Epithelial cell of proximal tubule (primary cell): ENCODE measurements at regions not wholly inside any gene's neighbourhood (a gene's known extent, or its start where the extent isn't known, plus 50 kb on each side); places are given as distances from the start of the nearest gene placed in this dataset.

Experiments
- DNase-seq: peaks from one replicate; pipeline ENCODE4 v3.0.0-alpha.2; 2011; ENCODE audit warnings: low read depth
- H3K4me3 ChIP-seq: 2 replicates; pipeline ENCODE4 v1.5.1; 2011; ENCODE audit warnings: low read depth, mild to moderate bottlenecking, low read length
- TF ChIP-seq, protein P1 (sequence below): conservative IDR thresholded peaks from 2 replicates; pipeline ENCODE4 v1.5.1; 2012; ENCODE audit warnings: low read depth, mild to moderate bottlenecking, low read length

DNA sequence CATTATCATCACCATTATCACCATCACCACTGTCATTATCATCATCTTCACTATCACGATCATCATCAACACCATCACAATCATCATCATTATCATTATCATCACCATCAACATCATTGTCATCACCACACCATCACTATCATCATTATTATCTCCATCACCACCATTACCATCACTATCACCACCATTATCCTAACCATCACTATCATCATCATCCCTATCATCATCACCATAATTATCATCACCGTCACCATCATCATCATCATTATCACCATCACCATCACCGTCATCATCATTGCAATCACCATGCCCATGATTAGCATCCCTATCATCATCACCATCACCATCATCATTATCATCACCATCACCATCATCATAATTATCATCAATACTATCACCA lies 311.9 kb downstream of the IRX2 start:
- H3K4me3 ChIP-seq = no peak overlapping the region
- DNase-seq = no peak
- TF ChIP-seq, protein P1, sequence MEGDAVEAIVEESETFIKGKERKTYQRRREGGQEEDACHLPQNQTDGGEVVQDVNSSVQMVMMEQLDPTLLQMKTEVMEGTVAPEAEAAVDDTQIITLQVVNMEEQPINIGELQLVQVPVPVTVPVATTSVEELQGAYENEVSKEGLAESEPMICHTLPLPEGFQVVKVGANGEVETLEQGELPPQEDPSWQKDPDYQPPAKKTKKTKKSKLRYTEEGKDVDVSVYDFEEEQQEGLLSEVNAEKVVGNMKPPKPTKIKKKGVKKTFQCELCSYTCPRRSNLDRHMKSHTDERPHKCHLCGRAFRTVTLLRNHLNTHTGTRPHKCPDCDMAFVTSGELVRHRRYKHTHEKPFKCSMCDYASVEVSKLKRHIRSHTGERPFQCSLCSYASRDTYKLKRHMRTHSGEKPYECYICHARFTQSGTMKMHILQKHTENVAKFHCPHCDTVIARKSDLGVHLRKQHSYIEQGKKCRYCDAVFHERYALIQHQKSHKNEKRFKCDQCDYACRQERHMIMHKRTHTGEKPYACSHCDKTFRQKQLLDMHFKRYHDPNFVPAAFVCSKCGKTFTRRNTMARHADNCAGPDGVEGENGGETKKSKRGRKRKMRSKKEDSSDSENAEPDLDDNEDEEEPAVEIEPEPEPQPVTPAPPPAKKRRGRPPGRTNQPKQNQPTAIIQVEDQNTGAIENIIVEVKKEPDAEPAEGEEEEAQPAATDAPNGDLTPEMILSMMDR = no peak

DNA sequence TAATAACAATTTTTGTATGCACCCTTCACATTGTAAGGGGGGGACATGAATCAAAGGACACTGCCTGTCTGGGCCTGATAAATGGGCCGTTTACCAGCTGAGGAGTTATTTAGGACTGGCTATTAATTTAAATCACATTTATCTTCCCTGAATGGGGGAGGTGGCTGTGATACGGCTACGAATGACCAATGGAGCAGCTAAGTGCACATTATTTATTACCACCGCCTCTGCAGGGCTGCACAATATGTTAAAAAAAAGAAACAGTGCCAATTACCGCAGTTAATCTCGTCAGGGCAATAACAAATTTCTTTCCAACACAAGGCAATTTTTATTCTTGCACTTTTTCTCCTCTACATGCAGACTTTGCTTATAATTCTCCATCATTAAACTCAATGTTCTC lies 318.4 kb downstream of the IRX2 start:
- DNase-seq = no peak
- TF ChIP-seq, protein P1 = no peak
- no peak overlapping the region for H3K4me3 ChIP-seq

- TF ChIP-seq, protein P1 = no peak
- no peak overlapping the region for H3K4me3 ChIP-seq
- DNase-seq = no peak
Observed at GRCh38 chr5:2432076-2432920, 319.2 kb downstream of the IRX2 start.

GRCh38 chr5:2430606-2431005 lies 320.9 kb downstream of the IRX2 start:
- no peak for DNase-seq

GRCh38 chr5:2427983-2428382 lies 323.5 kb downstream of the IRX2 start:
- no peak for DNase-seq
- no peak overlapping the region for H3K4me3 ChIP-seq
- TF ChIP-seq, protein P1 = no peak

More at GRCh38 chr5:2430606-2431005, 320.9 kb downstream of the IRX2 start:
- H3K4me3 ChIP-seq = no peak overlapping the region
- TF ChIP-seq, protein P1 = no peak

DNA sequence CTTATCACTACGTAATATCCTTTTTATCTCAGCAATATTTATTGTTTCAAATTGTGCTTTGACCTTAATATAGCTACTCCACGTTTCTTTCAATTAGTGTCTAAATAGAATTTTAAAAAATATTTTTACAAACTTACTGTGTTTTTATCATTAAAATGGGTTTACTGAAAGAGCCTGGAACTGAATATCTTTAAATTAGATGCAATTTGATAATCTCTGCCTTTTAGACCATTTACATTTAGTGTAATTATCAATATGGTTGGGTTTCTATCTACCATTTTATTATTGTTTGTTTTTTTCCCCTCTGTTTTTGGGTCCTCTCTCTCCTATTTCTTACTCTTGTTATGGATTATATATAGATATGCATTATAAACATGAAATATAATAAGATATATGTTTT lies 327.8 kb downstream of the IRX2 start:
- TF ChIP-seq, protein P1 = no peak
- no peak overlapping the region for H3K4me3 ChIP-seq
- DNase-seq = no peak

GRCh38 chr5:2417301-2417700 lies 334.2 kb downstream of the IRX2 start:
- TF ChIP-seq, protein P1 = no peak
- no peak overlapping the region for H3K4me3 ChIP-seq
- DNase-seq = no peak
